LNCaP clone FGC (cell line): ENCODE measurements at regions not wholly inside any gene's neighbourhood (a gene's known extent, or its start where the extent isn't known, plus 50 kb on each side); places are given as distances from the start of the nearest gene placed in this dataset.

ENCODE experiments used
- DNase-seq: peaks from one replicate; pipeline ENCODE4 v3.0.0-alpha.2; 2011; ENCODE audit warnings: low read depth
- H3K4me3 ChIP-seq: 2 replicates; pipeline ENCODE4 v1.5.1; 2011; ENCODE audit warnings: mild to moderate bottlenecking, low read depth, low read length, control low read depth
- CTCF ChIP-seq: IDR thresholded peaks from 2 replicates; pipeline ENCODE4 v1.5.1; 2012; ENCODE audit warnings: mild to moderate bottlenecking; ENCODE audit not compliant: control insufficient read depth, insufficient read depth; ENCODE audit errors: extremely low read depth

GRCh38 chr5:123964884-123965283, 452.9 kb downstream of the CSNK1G3 start:
- TF ChIP-seq CTCF: no peak
- DNase-seq: no peak
- no peak overlapping the region for H3K4me3 ChIP-seq

- no peak overlapping the region for H3K4me3 ChIP-seq
- no peak for DNase-seq
- TF ChIP-seq CTCF: no peak
These were observed 448.5 kb downstream of the CSNK1G3 start for GRCh38 chr5:123960526-123960925.

GRCh38 chr5:123951582-123951977, 439.6 kb downstream of the CSNK1G3 start:
- H3K4me3 ChIP-seq: no peak overlapping the region
- DNase-seq: no peak
- TF ChIP-seq CTCF: no peak

GRCh38 chr5:123950701-123951581, 439.0 kb downstream of the CSNK1G3 start:
- H3K4me3 ChIP-seq: no peak overlapping the region
- no peak for TF ChIP-seq CTCF
- no peak for DNase-seq

GRCh38 chr5:123949807-123950340, 437.9 kb downstream of the CSNK1G3 start:
- no peak overlapping the region for H3K4me3 ChIP-seq
- DNase-seq: no peak

GRCh38 chr5:123949043-123949804, 437.2 kb downstream of the CSNK1G3 start:
- H3K4me3 ChIP-seq: no peak overlapping the region
- TF ChIP-seq CTCF: no peak
- DNase-seq: no peak

More at GRCh38 chr5:123949807-123950340, 437.9 kb downstream of the CSNK1G3 start:
- TF ChIP-seq CTCF: no peak
